HEK293 (cell line): ENCODE measurements at regions not wholly inside any gene's neighbourhood (a gene's known extent, or its start where the extent isn't known, plus 50 kb on each side); places are given as distances from the start of the nearest gene placed in this dataset.

Source experiments
- CTCF ChIA-PET: fragments of 350-600 bp; formaldehyde crosslinking; extraction: SDS; loops from one replicate; lab custom pipeline; 2021; ENCODE audit warnings: antibody characterized with exemption; lab: Yijun Ruan, JAX
- POLR2A ChIA-PET: fragments of 300-600 bp; formaldehyde crosslinking; extraction: SDS; loops from one replicate; lab custom pipeline; 2020; ENCODE audit warnings: antibody characterized with exemption, inconsistent platforms; lab: Yijun Ruan, JAX
- H3K27ac ChIP-seq: fragments of 200-500 bp; sonication (Bioruptor generic); 2 replicates; pipeline ENCODE4 v1.5.1; 2014; ENCODE audit warnings: low read depth, low read length, control low read depth, inconsistent platforms; ENCODE audit errors: extremely low read depth
- H3K36me3 ChIP-seq, 2 experiments: fragments of 200-500 bp in 1 of 2; sonication (Bioruptor generic) in 1 of 2; 1 replicate in 1 of 2; 2 replicates in 1 of 2; pipeline ENCODE4 v1.5.1; 2014 to 2017; ENCODE audit warnings: inconsistent platforms in 2 of 2, low read length in 2 of 2; ENCODE audit not compliant: control insufficient read depth in 2 of 2, insufficient read depth in 1 of 2
- H3K4me1 ChIP-seq: fragments of 200-500 bp; sonication (Bioruptor generic); 2 replicates; pipeline ENCODE4 v1.5.1; 2014; ENCODE audit warnings: mild to moderate bottlenecking, low read length, inconsistent platforms; ENCODE audit not compliant: control insufficient read depth, insufficient read depth
- H3K4me3 ChIP-seq: 2 replicates; pipeline ENCODE4 v1.5.1; 2011; ENCODE audit warnings: low read depth, mild to moderate bottlenecking, control low read depth, low read length, moderate library complexity
- H3K9me3 ChIP-seq: fragments of 200-500 bp; sonication (Bioruptor generic); 2 replicates; pipeline ENCODE4 v1.5.1; 2014; ENCODE audit warnings: low read depth, low read length, inconsistent platforms; ENCODE audit not compliant: control insufficient read depth, insufficient read depth
- GLIS1 ChIP-seq: fragments of 450-650 bp; formaldehyde crosslinking; IDR thresholded peaks from 2 replicates; pipeline ENCODE4 v1.5.1; 2016; ENCODE audit warnings: missing biosample characterization, missing genetic modification characterization
- GLIS2 ChIP-seq: fragments of 450-650 bp; formaldehyde crosslinking; IDR thresholded peaks from 2 replicates; pipeline ENCODE4 v1.5.1; 2016; ENCODE audit warnings: missing biosample characterization, missing genetic modification characterization
- KLF8 ChIP-seq: fragments of 450-650 bp; formaldehyde crosslinking; IDR thresholded peaks from 2 replicates; pipeline ENCODE4 v1.5.1; 2016; ENCODE audit warnings: missing biosample characterization, missing genetic modification characterization
- OVOL3 ChIP-seq: fragments of 450-650 bp; formaldehyde crosslinking; IDR thresholded peaks from 2 replicates; pipeline ENCODE4 v1.5.1; 2016; ENCODE audit warnings: missing biosample characterization, missing genetic modification characterization
- PRDM4 ChIP-seq: fragments of 450-650 bp; formaldehyde crosslinking; IDR thresholded peaks from 2 replicates; pipeline ENCODE4 v1.5.1; 2017; ENCODE audit warnings: missing biosample characterization, missing genetic modification characterization
- SCRT1 ChIP-seq: fragments of 450-650 bp; formaldehyde crosslinking; IDR thresholded peaks from 2 replicates; pipeline ENCODE4 v1.5.1; 2016; ENCODE audit warnings: missing biosample characterization, missing genetic modification characterization, borderline replicate concordance
- ZBTB17 ChIP-seq: fragments of 450-650 bp; formaldehyde crosslinking; IDR thresholded peaks from 2 replicates; pipeline ENCODE4 v1.5.1; 2016; ENCODE audit warnings: missing biosample characterization, missing genetic modification characterization
- ZIC2 ChIP-seq: fragments of 450-650 bp; formaldehyde crosslinking; IDR thresholded peaks from 2 replicates; pipeline ENCODE4 v1.5.1; 2016; ENCODE audit warnings: missing biosample characterization, missing genetic modification characterization
- ZNF114 ChIP-seq: fragments of 450-650 bp; formaldehyde crosslinking; IDR thresholded peaks from 2 replicates; pipeline ENCODE4 v1.5.0; 2017; ENCODE audit warnings: missing biosample characterization, missing genetic modification characterization
- ZNF133 ChIP-seq: fragments of 450-650 bp; formaldehyde crosslinking; IDR thresholded peaks from 2 replicates; pipeline ENCODE4 v1.5.1; 2016; ENCODE audit warnings: missing biosample characterization, missing genetic modification characterization
- ZNF175 ChIP-seq: fragments of 450-650 bp; formaldehyde crosslinking; IDR thresholded peaks from 2 replicates; pipeline ENCODE4 v1.5.1; 2016; ENCODE audit warnings: missing biosample characterization, missing genetic modification characterization
- ZNF19 ChIP-seq: fragments of 450-650 bp; formaldehyde crosslinking; IDR thresholded peaks from 2 replicates; pipeline ENCODE4; 2016; ENCODE audit warnings: missing biosample characterization, missing genetic modification characterization, low read depth
- ZNF26 ChIP-seq: fragments of 450-650 bp; formaldehyde crosslinking; IDR thresholded peaks from 2 replicates; pipeline ENCODE4 v1.5.1; 2016; ENCODE audit warnings: missing biosample characterization, missing genetic modification characterization
- ZNF302 ChIP-seq: fragments of 450-650 bp; formaldehyde crosslinking; IDR thresholded peaks from 2 replicates; pipeline ENCODE4 v1.5.1; 2016; ENCODE audit warnings: missing biosample characterization, missing genetic modification characterization, low read depth
- ZNF324 ChIP-seq: fragments of 450-650 bp; formaldehyde crosslinking; IDR thresholded peaks from 2 replicates; pipeline ENCODE4 v1.5.1; 2016; ENCODE audit warnings: missing biosample characterization, missing genetic modification characterization
- ZNF341 ChIP-seq: fragments of 450-650 bp; formaldehyde crosslinking; IDR thresholded peaks from 2 replicates; pipeline ENCODE4; 2016; ENCODE audit warnings: low read depth, missing biosample characterization, missing genetic modification characterization
- ZNF366 ChIP-seq: fragments of 450-650 bp; formaldehyde crosslinking; conservative IDR thresholded peaks from 2 replicates; pipeline ENCODE4 v1.5.1; 2016; ENCODE audit warnings: missing biosample characterization, missing genetic modification characterization
- ZNF621 ChIP-seq: fragments of 450-650 bp; formaldehyde crosslinking; IDR thresholded peaks from 2 replicates; pipeline ENCODE4 v1.5.1; 2017; ENCODE audit warnings: missing biosample characterization, missing genetic modification characterization
- ZNF624 ChIP-seq: fragments of 450-650 bp; formaldehyde crosslinking; IDR thresholded peaks from 2 replicates; pipeline ENCODE4 v1.5.1; 2017; ENCODE audit warnings: missing biosample characterization, missing genetic modification characterization
- ZNF701 ChIP-seq: fragments of 450-650 bp; formaldehyde crosslinking; IDR thresholded peaks from 2 replicates; pipeline ENCODE4 v1.5.1; 2016; ENCODE audit warnings: missing biosample characterization, missing genetic modification characterization
- ZNF707 ChIP-seq: fragments of 450-650 bp; formaldehyde crosslinking; IDR thresholded peaks from 2 replicates; pipeline ENCODE4 v1.5.1; 2016; ENCODE audit warnings: missing biosample characterization, missing genetic modification characterization
- ZNF747 ChIP-seq: fragments of 450-650 bp; formaldehyde crosslinking; IDR thresholded peaks from 2 replicates; pipeline ENCODE4 v1.5.1; 2016; ENCODE audit warnings: missing biosample characterization, missing genetic modification characterization
- ZSCAN16 ChIP-seq: fragments of 450-650 bp; formaldehyde crosslinking; IDR thresholded peaks from 2 replicates; pipeline ENCODE4 v1.5.1; 2016; ENCODE audit warnings: missing biosample characterization, missing genetic modification characterization
- TF ChIP-seq, protein P1 (sequence below): fragments of 450-650 bp; formaldehyde crosslinking; IDR thresholded peaks from 2 replicates; pipeline ENCODE4 v1.5.1; 2016; ENCODE audit warnings: missing biosample characterization, missing genetic modification characterization, borderline replicate concordance

- TF ChIP-seq, protein P1, sequence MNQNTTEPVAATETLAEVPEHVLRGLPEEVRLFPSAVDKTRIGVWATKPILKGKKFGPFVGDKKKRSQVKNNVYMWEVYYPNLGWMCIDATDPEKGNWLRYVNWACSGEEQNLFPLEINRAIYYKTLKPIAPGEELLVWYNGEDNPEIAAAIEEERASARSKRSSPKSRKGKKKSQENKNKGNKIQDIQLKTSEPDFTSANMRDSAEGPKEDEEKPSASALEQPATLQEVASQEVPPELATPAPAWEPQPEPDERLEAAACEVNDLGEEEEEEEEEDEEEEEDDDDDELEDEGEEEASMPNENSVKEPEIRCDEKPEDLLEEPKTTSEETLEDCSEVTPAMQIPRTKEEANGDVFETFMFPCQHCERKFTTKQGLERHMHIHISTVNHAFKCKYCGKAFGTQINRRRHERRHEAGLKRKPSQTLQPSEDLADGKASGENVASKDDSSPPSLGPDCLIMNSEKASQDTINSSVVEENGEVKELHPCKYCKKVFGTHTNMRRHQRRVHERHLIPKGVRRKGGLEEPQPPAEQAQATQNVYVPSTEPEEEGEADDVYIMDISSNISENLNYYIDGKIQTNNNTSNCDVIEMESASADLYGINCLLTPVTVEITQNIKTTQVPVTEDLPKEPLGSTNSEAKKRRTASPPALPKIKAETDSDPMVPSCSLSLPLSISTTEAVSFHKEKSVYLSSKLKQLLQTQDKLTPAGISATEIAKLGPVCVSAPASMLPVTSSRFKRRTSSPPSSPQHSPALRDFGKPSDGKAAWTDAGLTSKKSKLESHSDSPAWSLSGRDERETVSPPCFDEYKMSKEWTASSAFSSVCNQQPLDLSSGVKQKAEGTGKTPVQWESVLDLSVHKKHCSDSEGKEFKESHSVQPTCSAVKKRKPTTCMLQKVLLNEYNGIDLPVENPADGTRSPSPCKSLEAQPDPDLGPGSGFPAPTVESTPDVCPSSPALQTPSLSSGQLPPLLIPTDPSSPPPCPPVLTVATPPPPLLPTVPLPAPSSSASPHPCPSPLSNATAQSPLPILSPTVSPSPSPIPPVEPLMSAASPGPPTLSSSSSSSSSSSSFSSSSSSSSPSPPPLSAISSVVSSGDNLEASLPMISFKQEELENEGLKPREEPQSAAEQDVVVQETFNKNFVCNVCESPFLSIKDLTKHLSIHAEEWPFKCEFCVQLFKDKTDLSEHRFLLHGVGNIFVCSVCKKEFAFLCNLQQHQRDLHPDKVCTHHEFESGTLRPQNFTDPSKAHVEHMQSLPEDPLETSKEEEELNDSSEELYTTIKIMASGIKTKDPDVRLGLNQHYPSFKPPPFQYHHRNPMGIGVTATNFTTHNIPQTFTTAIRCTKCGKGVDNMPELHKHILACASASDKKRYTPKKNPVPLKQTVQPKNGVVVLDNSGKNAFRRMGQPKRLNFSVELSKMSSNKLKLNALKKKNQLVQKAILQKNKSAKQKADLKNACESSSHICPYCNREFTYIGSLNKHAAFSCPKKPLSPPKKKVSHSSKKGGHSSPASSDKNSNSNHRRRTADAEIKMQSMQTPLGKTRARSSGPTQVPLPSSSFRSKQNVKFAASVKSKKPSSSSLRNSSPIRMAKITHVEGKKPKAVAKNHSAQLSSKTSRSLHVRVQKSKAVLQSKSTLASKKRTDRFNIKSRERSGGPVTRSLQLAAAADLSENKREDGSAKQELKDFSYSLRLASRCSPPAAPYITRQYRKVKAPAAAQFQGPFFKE (tag by site-specific recombination), result no peak
- no peak for TF ChIP-seq ZNF366
- no peak for TF ChIP-seq ZNF114 (tag by site-specific recombination)
- no peak for TF ChIP-seq PRDM4 (tag by site-specific recombination)
Observed at GRCh38 chr4:23697722-23698121, 192.1 kb downstream of the PPARGC1A start (continued).

GRCh38 chr4:23697001-23697528 lies 192.8 kb downstream of the PPARGC1A start:
- Histone ChIP-seq H3K9me3 (no peaks in the 10 kb centered on the region), H3K4me1 (no peaks in the 10 kb centered on the region), H3K27ac (no peak overlapping the region), H3K4me3 (no peak overlapping the region), H3K36me3 (no peaks in the 10 kb centered on the region)
- no peak for TF ChIP-seq GLIS2 (tag by site-specific recombination)
- TF ChIP-seq ZNF26, result no peak
- TF ChIP-seq ZNF621 (tag by site-specific recombination), result no peak
- TF ChIP-seq SCRT1 (tag by site-specific recombination), result no peak
- TF ChIP-seq ZNF341 (tag by site-specific recombination), result no peak
- CTCF ChIA-PET, result no interaction called here
- POLR2A ChIA-PET, result no interaction called here

DNA sequence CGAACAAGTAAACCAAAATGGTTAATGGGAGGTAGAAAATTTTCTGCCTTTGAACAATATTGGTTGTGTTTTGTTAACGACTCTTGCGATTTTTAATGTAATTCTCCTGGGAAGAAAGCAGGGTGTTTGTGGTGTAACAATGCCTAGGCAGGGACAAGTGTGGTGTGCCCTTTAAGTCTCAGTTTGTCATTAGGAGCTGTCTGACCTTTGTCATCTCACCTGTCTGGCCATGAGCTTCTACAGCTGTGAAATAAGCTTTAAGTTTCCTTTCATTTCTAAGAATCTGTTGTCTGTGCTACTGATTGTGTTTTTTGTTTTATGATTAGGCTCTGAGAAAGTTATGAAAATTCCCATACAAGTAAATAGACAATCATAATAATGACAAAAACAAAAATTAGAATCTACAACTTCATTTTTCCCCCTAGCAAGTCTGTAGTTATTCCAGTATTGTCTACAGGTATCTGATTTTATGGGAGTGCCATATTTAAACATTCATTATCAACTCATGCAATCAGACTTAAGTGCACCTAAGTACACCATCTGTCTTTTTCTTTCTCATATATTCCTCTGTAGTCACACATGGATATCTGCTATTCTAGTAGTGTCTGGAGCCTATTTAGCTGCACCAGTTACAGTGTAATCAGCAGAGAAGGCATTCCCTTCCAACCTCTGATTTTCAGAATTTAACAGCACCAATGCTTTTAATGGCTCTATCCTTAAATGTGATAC lies 203.5 kb downstream of the PPARGC1A start:
- no peaks in the 10 kb centered on the region for H3K9me3 ChIP-seq
- TF ChIP-seq ZSCAN16 (tag by site-specific recombination), result no peak
- no peak for TF ChIP-seq ZNF747
- TF ChIP-seq KLF8 (tag by site-specific recombination), result no peak
- TF ChIP-seq ZNF302 (tag by site-specific recombination), result no peak
- no peak for TF ChIP-seq ZNF324
- TF ChIP-seq ZIC2 (tag by site-specific recombination), result no peak
- no peak for TF ChIP-seq ZNF175
- TF ChIP-seq ZNF624 (tag by site-specific recombination), result no peak
- no peak for TF ChIP-seq OVOL3 (tag by site-specific recombination)
- TF ChIP-seq ZNF19 (tag by site-specific recombination), result no peak
- no peak for TF ChIP-seq ZNF707 (tag by site-specific recombination)
- TF ChIP-seq GLIS1, result no peak
- no peak for TF ChIP-seq ZNF621 (tag by site-specific recombination)
- TF ChIP-seq ZBTB17, result no peak
- TF ChIP-seq ZNF701 (tag by site-specific recombination), result no peak
- TF ChIP-seq ZNF133 (tag by site-specific recombination), result no peak
- POLR2A ChIA-PET, result no interaction called here
- no peak overlapping the region for H3K27ac ChIP-seq
- H3K4me1 ChIP-seq, result no peaks in the 10 kb centered on the region
- H3K4me3 ChIP-seq, result no peak overlapping the region
- CTCF ChIA-PET, result interaction anchor here (0.6 kb wide), 1 partner anchor 733 kb away, joined by 3 read pairs; no protein-coding TSS in a partner anchor
- H3K36me3 ChIP-seq, result no peaks in the 10 kb centered on the region
